ENCODE measurements at regions not wholly inside any gene's neighbourhood (a gene's known extent, or its start where the extent isn't known, plus 50 kb on each side); places are given as distances from the start of the nearest gene placed in this dataset.

DNA sequence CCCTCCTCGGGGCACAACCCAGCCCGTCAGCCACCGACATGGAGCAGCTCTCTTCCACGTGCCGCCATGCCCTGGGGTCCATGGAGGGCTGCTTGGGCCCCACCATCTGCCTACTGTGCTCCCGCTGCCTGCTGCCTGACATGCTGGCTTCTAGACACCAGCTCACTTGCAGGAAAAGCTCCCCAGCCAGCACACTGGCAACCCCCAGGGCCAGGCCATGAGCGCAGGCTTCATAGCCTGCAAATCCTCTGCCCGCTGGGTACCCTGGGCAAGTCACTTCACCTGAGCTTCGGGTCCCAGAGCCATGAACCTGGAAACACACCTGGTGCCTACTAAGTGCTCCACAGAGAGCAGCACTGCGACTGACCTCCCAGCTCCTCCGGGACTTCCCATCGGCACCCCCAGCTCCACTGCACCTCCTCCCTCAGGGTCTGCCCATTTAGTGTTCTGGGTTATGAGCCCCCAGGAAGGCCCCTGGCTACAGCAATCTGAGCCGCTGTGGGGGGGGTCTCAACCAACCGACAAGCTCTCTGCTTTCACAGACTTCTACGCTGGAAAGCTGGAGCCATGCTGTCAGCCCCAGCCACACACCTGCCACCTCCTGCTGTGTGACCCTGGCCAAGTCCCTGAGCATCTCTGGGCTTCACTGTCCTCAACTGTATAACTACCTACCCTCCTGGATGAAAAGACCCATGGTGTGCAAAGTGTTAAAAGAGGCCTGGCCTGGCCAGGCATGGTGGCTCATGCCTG lies 139.2 kb downstream of the CRYBB2 start:
- ChIA-PET CTCF (interaction anchor here (1.1 kb wide), 1 partner anchor 414 kb away, joined by 5 read pairs; no protein-coding TSS in a partner anchor), POLR2A (no interaction called here)
- TF ChIP-seq, protein P1, sequence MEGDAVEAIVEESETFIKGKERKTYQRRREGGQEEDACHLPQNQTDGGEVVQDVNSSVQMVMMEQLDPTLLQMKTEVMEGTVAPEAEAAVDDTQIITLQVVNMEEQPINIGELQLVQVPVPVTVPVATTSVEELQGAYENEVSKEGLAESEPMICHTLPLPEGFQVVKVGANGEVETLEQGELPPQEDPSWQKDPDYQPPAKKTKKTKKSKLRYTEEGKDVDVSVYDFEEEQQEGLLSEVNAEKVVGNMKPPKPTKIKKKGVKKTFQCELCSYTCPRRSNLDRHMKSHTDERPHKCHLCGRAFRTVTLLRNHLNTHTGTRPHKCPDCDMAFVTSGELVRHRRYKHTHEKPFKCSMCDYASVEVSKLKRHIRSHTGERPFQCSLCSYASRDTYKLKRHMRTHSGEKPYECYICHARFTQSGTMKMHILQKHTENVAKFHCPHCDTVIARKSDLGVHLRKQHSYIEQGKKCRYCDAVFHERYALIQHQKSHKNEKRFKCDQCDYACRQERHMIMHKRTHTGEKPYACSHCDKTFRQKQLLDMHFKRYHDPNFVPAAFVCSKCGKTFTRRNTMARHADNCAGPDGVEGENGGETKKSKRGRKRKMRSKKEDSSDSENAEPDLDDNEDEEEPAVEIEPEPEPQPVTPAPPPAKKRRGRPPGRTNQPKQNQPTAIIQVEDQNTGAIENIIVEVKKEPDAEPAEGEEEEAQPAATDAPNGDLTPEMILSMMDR (IDR thresholded peaks at IDR 0.05; ENCODE audit: insufficient read depth, low read depth, low read length): no peak
- H3K27me3 ChIP-seq (ENCODE audit: control insufficient read depth, insufficient read depth, low read length): no peaks in the 10 kb centered on the region
- H3K36me3 ChIP-seq (ENCODE audit: control insufficient read depth, insufficient read depth, low read length): peaks cover 19% of the 10 kb centered on the region
- no peak overlapping the region for H3K4me3 ChIP-seq (ENCODE audit: low read depth, low read length)
- no peak for DNase-seq (ENCODE audit: low read depth)

DNA sequence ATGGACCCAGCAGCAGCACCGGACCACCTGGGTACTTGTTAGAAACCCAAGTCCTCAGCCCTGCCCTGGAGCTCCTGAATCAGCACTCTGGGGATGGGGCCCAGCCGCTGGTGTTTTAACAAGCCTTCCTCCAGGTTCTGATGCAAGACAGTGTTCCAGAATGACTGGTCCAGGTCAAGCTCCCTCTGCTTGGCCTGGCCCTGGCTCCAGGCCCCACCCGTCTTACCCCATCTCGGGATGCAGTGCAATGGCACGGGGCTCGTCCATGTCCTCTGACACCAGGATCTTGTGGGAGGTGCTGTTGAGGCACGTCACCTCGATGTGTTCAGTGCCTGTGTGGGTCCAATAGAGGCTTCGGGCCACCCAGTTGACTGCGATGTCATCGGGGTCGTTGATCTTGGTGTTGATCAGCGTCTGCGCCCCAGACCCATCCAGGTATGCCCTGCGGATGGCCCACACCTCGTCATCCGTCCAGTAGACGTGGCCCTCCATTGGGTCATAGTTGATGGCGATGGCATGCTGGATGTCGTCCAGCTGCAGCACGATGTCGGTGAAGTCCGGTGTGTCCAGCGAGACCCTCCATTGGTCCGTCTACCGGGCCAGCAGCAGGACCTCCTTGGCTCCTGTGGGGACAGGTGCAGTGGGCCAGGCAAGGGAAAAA lies 140.3 kb downstream of the CRYBB2 start:
- Histone ChIP-seq H3K27me3 (ENCODE audit: control insufficient read depth, insufficient read depth, low read length) (no peaks in the 10 kb centered on the region), H3K4me3 (ENCODE audit: low read depth, low read length) (no peak overlapping the region), H3K36me3 (ENCODE audit: control insufficient read depth, insufficient read depth, low read length) (peaks cover 9% of the 10 kb centered on the region)
- TF ChIP-seq, protein P1 (IDR thresholded peaks at IDR 0.05; ENCODE audit: insufficient read depth, low read depth, low read length): no peak
- POLR2A ChIA-PET: no interaction called here
- CTCF ChIA-PET: interaction anchor here (0.9 to 3.8 kb wide), 2 partner anchors 10 to 391 kb away, joined by 4 to 24 read pairs; no protein-coding TSS in a partner anchor
- no peak for DNase-seq (ENCODE audit: low read depth)

DNA sequence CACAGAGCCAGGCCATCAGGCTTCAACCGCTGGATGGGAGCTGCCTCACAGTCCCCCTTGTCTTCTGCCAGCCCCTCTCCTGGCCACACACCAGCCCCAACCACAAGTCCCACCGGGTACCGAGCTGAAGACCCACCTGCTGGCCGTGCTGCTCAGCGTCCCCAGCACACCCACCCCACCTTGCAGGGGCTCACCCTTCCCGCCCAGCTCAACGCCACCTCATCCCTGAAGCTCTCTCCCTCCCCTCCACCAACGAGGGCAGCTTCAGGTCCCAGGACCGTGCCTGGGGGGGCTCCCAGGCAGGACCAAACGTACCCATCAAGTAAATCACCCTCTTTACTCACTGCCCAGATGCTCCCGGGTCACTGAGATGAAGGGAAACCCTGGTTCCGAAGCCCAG lies 141.0 kb downstream of the CRYBB2 start:
- no peak overlapping the region for H3K4me3 ChIP-seq (ENCODE audit: low read depth, low read length)
- H3K27me3 ChIP-seq (ENCODE audit: control insufficient read depth, insufficient read depth, low read length): no peaks in the 10 kb centered on the region
- CTCF ChIA-PET: interaction anchor here (0.8 to 3.8 kb wide), 5 partner anchors 11 to 390 kb away, joined by 3 to 24 read pairs (median 5); no protein-coding TSS in a partner anchor
- peaks cover 9% of the 10 kb centered on the region for H3K36me3 ChIP-seq (ENCODE audit: control insufficient read depth, insufficient read depth, low read length)
- DNase-seq (ENCODE audit: low read depth): no peak
- TF ChIP-seq, protein P1 (IDR thresholded peaks at IDR 0.05; ENCODE audit: insufficient read depth, low read depth, low read length): no peak
- POLR2A ChIA-PET: no interaction called here

DNA sequence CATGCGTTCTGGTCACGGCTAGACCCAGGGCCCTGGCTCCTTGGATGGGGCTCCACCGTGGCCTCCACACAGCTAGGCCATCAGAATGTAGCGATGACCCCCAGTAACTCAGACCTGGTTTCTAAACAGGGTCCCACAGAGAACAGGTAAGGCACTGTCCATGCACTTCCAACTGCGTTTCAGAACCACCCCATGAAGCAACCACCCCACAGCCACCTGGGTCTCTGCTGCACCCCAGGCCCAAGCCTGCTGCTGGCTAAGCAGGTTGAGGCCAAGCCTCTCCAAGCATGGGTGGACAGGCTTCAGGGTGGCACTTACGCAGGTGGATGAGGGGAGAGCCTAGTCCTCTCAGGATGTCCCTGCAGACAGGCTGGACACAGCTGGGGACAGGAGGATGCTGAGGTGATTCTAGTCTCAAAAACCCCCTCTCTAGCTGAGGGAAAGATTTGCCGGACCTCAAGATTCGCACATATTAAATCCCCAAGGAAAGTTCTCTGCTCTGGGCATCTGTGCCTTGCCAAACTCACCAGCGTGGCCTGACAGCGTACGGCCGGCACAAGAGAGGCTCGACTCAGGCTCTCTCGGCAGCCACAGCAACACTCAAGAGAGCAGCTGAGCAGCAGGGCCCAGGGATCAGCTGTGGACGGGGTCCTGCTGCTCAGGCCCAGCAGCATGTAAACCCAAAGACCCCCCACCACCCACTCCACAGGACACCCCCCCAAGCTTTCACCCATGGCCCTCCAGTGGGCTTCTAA lies 141.6 kb downstream of the CRYBB2 start:
- no peak for DNase-seq (ENCODE audit: low read depth)
- Histone ChIP-seq H3K27me3 (ENCODE audit: control insufficient read depth, insufficient read depth, low read length) (no peaks in the 10 kb centered on the region), H3K4me3 (ENCODE audit: low read depth, low read length) (no peak overlapping the region), H3K36me3 (ENCODE audit: control insufficient read depth, insufficient read depth, low read length) (peaks cover 9% of the 10 kb centered on the region)
- TF ChIP-seq, protein P1 (IDR thresholded peaks at IDR 0.05; ENCODE audit: insufficient read depth, low read depth, low read length): no peak
- POLR2A ChIA-PET: no interaction called here
- CTCF ChIA-PET: interaction anchor here (0.8 to 3.8 kb wide), 6 partner anchors 11 to 389 kb away, joined by 3 to 24 read pairs (median 5); no protein-coding TSS in a partner anchor

DNA sequence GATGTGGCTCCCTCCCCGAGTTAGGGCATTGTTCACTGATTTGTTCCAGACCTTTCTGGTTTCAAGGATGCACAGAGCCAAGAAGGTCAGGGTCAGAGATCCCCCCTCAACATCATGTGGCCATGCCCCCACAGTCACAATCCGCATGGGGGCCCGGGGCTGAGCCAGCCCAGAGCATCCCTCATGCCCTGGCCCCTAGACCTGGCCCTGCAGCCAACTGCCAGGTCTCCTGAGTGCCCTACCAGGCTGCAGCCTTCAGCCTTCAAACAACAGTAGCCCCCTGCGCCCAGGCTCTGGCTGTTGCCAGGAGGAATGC lies 142.4 kb downstream of the CRYBB2 start:
- H3K27me3 ChIP-seq (ENCODE audit: control insufficient read depth, insufficient read depth, low read length): no peaks in the 10 kb centered on the region
- no peak for DNase-seq (ENCODE audit: low read depth)
- TF ChIP-seq, protein P1 (IDR thresholded peaks at IDR 0.05; ENCODE audit: insufficient read depth, low read depth, low read length): no peak
- ChIA-PET POLR2A (no interaction called here), CTCF (interaction anchor here (1.0 to 3.8 kb wide), 5 partner anchors 12 to 82 kb away, joined by 3 to 24 read pairs (median 5); no protein-coding TSS in a partner anchor)
- peaks cover 9% of the 10 kb centered on the region for H3K36me3 ChIP-seq (ENCODE audit: control insufficient read depth, insufficient read depth, low read length)
- H3K4me3 ChIP-seq (ENCODE audit: low read depth, low read length): no peak overlapping the region

Data from BJ (cell line).